Stimulated activated memory B cell treated with anti-CD40 and anti-IgM and Interleukin-4, amounts not matched to agents 10 μg/mL and 1 μg/mL and 100 μg/mL, for 72 hours (primary cell): ENCODE measurements at regions not wholly inside any gene's neighbourhood (a gene's known extent, or its start where the extent isn't known, plus 50 kb on each side); places are given as distances from the start of the nearest gene placed in this dataset.
"Not testable (repeated sequence)": the region's sequence is repeated elsewhere in the genome, so short reads cannot be mapped to it uniquely, and the experiment has no call there.

ENCODE experiments used
- ATAC-seq: fragments of 150-1000 bp; cut with Tn5 transposase; 2 replicates; pipeline ENCODE4 v1.10.0; 2021
- H3K27ac Mint-ChIP-seq: one replicate; pipeline ENCODE4 v1.8.0; 2022; ENCODE audit warnings: mild to moderate bottlenecking, mixed read lengths
- H3K27me3 Mint-ChIP-seq: one replicate; pipeline ENCODE4 v1.8.0; 2022; ENCODE audit warnings: mixed read lengths
- H3K36me3 Mint-ChIP-seq: one replicate; pipeline ENCODE4 v1.8.0; 2022; ENCODE audit warnings: mixed read lengths
- H3K4me1 Mint-ChIP-seq: one replicate; pipeline ENCODE4 v1.8.0; 2022; ENCODE audit warnings: mixed read lengths
- H3K4me3 Mint-ChIP-seq: one replicate; pipeline ENCODE4 v1.8.0; 2022; ENCODE audit warnings: mild to moderate bottlenecking, moderate library complexity, mixed read lengths
- H3K9me3 Mint-ChIP-seq: one replicate; pipeline ENCODE4 v1.8.0; 2022; ENCODE audit warnings: mixed read lengths

DNA sequence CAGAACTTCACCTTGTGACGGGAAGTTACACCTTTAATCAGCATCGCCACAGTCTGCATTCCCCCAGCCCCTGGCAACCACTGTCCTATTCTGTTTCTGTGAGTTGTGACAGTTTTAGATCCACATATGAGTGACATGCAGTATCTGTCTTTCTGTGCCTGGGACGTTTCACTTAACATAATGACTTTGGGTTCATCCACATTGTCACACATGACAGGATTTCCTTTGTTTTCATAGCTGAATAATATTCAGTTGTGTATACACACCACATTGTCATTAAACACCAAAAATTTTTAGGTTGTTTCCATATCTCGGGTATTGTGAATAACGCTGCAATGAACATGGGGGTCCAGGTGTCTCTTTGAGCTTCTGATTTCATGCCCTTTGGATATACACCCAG, 62.6 kb upstream of the BDH1 start:
- H3K4me1 Mint-ChIP-seq: not testable (repeated sequence)

GRCh38 chr3:197615430-197615829, 59.7 kb upstream of the BDH1 start:
- Mint-ChIP-seq H3K4me3 (no peak overlapping the region), H3K4me1 (no peaks in the 10 kb centered on the region), H3K9me3 (peaks cover 6% of the 10 kb centered on the region), H3K27ac (no peak overlapping the region), H3K27me3 (no peaks in the 10 kb centered on the region), H3K36me3 (peaks cover 80% of the 10 kb centered on the region)
- no peak for ATAC-seq

More for the DNA sequence above, 62.6 kb upstream of the BDH1 start:
- ATAC-seq, H3K27ac Mint-ChIP-seq, H3K27me3 Mint-ChIP-seq, H3K9me3 Mint-ChIP-seq, H3K4me3 Mint-ChIP-seq: not testable (repeated sequence)
- peaks cover 72% of the 10 kb centered on the region for H3K36me3 Mint-ChIP-seq

- not testable (repeated sequence) for H3K4me1 Mint-ChIP-seq, ATAC-seq, H3K9me3 Mint-ChIP-seq, H3K27ac Mint-ChIP-seq, H3K4me3 Mint-ChIP-seq, H3K27me3 Mint-ChIP-seq
- H3K36me3 Mint-ChIP-seq: peaks cover 83% of the 10 kb centered on the region
Measured at GRCh38 chr3:197614134-197614533, 58.4 kb upstream of the BDH1 start.

GRCh38 chr3:197613199-197613598, 57.4 kb upstream of the BDH1 start:
- no peak for ATAC-seq
- peaks cover 77% of the 10 kb centered on the region for H3K36me3 Mint-ChIP-seq

DNA sequence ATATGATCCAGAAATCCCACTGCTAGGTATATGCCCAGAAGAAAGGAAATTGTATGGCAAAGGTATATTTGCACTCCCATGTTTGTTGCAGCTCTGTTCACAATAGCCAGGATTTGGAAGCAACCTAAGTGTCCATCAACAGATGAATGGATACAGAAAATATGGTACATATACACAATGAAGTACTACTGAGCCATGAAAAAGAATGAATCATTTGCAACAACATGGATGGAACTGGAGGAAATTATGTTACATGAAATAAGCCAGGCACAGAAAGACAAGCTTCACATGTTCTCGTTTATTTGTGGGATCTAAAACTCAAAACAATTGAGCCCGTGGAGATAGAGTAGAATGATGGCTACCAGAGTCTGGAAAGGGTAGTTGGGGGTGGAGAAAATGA, 55.5 kb upstream of the BDH1 start:
- Mint-ChIP-seq H3K9me3 (peaks cover 3% of the 10 kb centered on the region), H3K4me3 (no peak overlapping the region), H3K4me1 (peaks cover 4% of the 10 kb centered on the region), H3K27me3 (no peaks in the 10 kb centered on the region), H3K27ac (no peak overlapping the region), H3K36me3 (peaks cover 76% of the 10 kb centered on the region)
- no peak for ATAC-seq

More at GRCh38 chr3:197613199-197613598, 57.4 kb upstream of the BDH1 start:
- no peaks in the 10 kb centered on the region for H3K27me3 Mint-ChIP-seq
- H3K9me3 Mint-ChIP-seq: peaks cover 6% of the 10 kb centered on the region
- H3K27ac Mint-ChIP-seq: no peak overlapping the region
- H3K4me3 Mint-ChIP-seq: no peak overlapping the region
- H3K4me1 Mint-ChIP-seq: peaks cover 4% of the 10 kb centered on the region

GRCh38 chr3:197606468-197606867, 50.7 kb upstream of the BDH1 start:
- Mint-ChIP-seq H3K27ac (peak overlapping the region; percentile 8), H3K36me3 (peaks cover 60% of the 10 kb centered on the region), H3K9me3 (no peaks in the 10 kb centered on the region), H3K4me1 (peaks cover 4% of the 10 kb centered on the region), H3K27me3 (no peaks in the 10 kb centered on the region), H3K4me3 (no peak overlapping the region)
- no peak for ATAC-seq
